WTC11 (cell line): ENCODE measurements at regions not wholly inside any gene's neighbourhood (a gene's known extent, or its start where the extent isn't known, plus 50 kb on each side); places are given as distances from the start of the nearest gene placed in this dataset.

ENCODE experiments used
- ATAC-seq: fragments of 200-7000 bp; cut with Tn5 transposase; 2 replicates; pipeline ENCODE4 v1.10.0; 2021; ENCODE audit warnings: mild to moderate bottlenecking, moderate library complexity
- CTCF ChIA-PET: fragments of 300-600 bp; sonication (Branson Sonifier 250); formaldehyde crosslinking; loops from one replicate; lab custom pipeline; 2021; ENCODE audit warnings: antibody characterized with exemption; lab: Charles Lee
- POLR2A ChIA-PET: fragments of 350-600 bp; sonication (Branson Sonifier 250); formaldehyde crosslinking; loops from one replicate; lab custom pipeline; 2021; ENCODE audit warnings: antibody characterized with exemption; lab: Charles Lee
- DNase-seq: peaks from one replicate; pipeline ENCODE4 v3.0.0; 2021; ENCODE audit warnings: low spot score
- H3K27ac Mint-ChIP-seq: 2 replicates; pipeline ENCODE4 v1.8.0; 2021; ENCODE audit warnings: mixed read lengths
- H3K27me3 Mint-ChIP-seq: 2 replicates; pipeline ENCODE4 v1.8.0; 2021; ENCODE audit warnings: low read depth, mild to moderate bottlenecking, moderate library complexity, mixed read lengths
- H3K36me3 Mint-ChIP-seq: 2 replicates; pipeline ENCODE4 v1.8.0; 2021; ENCODE audit warnings: mixed read lengths
- H3K4me1 Mint-ChIP-seq: 2 replicates; pipeline ENCODE4 v1.8.0; 2022; ENCODE audit warnings: mixed read lengths
- H3K4me3 Mint-ChIP-seq: 2 replicates; pipeline ENCODE4 v1.8.0; 2021; ENCODE audit warnings: mild to moderate bottlenecking, moderate library complexity, mixed read lengths
- H3K9me3 Mint-ChIP-seq: 2 replicates; pipeline ENCODE4 v1.8.0; 2021; ENCODE audit warnings: mixed read lengths
- AFF4 ChIP-seq: sonication (generic); formaldehyde crosslinking; IDR thresholded peaks from 2 replicates; pipeline ENCODE4 v1.8.1; 2023; ENCODE audit warnings: mild to moderate bottlenecking, missing genetic modification reagents, borderline replicate concordance
- EMX1 ChIP-seq: fragments of 250-450 bp; sonication (Bioruptor Pico); IDR thresholded peaks from 2 replicates; pipeline ENCODE4 v1.8.0; 2021; ENCODE audit warnings: mild to moderate bottlenecking
- ESRRA ChIP-seq: sonication (generic); formaldehyde crosslinking; IDR thresholded peaks from 2 replicates; pipeline ENCODE4 v1.8.1; 2022; ENCODE audit warnings: mild to moderate bottlenecking, missing genetic modification reagents, borderline replicate concordance
- FOXP1 ChIP-seq: sonication (generic); formaldehyde crosslinking; IDR thresholded peaks from 2 replicates; pipeline ENCODE4 v1.8.0; 2022; ENCODE audit warnings: missing genetic modification reagents, mild to moderate bottlenecking, moderate library complexity, borderline replicate concordance
- HMGA2 ChIP-seq: fragments of 250-450 bp; sonication (Bioruptor Pico); IDR thresholded peaks from 2 replicates; pipeline ENCODE4 v1.4.0; 2021; ENCODE audit warnings: mild to moderate bottlenecking, moderate library complexity
- MLX ChIP-seq: sonication (generic); formaldehyde crosslinking; IDR thresholded peaks from 2 replicates; pipeline ENCODE4 v1.8.1; 2023; ENCODE audit warnings: mild to moderate bottlenecking, missing genetic modification reagents, moderate library complexity
- MYBL2 ChIP-seq: sonication (generic); formaldehyde crosslinking; IDR thresholded peaks from 2 replicates; pipeline ENCODE4 v1.8.1; 2023; ENCODE audit warnings: mild to moderate bottlenecking, moderate library complexity, missing genetic modification reagents
- NR1H2 ChIP-seq: sonication (generic); formaldehyde crosslinking; IDR thresholded peaks from 2 replicates; pipeline ENCODE4 v1.9.0; 2021; ENCODE audit warnings: mild to moderate bottlenecking, moderate library complexity, missing genetic modification reagents
- NR2C2 ChIP-seq: sonication (generic); formaldehyde crosslinking; IDR thresholded peaks from 2 replicates; pipeline ENCODE4 v1.8.0; 2022; ENCODE audit warnings: mild to moderate bottlenecking, missing genetic modification reagents
- PRDM15 ChIP-seq: sonication (generic); formaldehyde crosslinking; IDR thresholded peaks from 2 replicates; pipeline ENCODE4 v1.8.0; 2022; ENCODE audit warnings: missing genetic modification reagents
- RELA ChIP-seq: sonication (generic); formaldehyde crosslinking; IDR thresholded peaks from 2 replicates; pipeline ENCODE4 v1.8.1; 2022; ENCODE audit warnings: missing genetic modification reagents, mild to moderate bottlenecking, borderline replicate concordance
- RORB ChIP-seq: fragments of 250-450 bp; sonication (Bioruptor Pico); IDR thresholded peaks from 2 replicates; pipeline ENCODE4 v1.9.0; 2021; ENCODE audit warnings: mild to moderate bottlenecking
- SMAD3 ChIP-seq: sonication (generic); formaldehyde crosslinking; IDR thresholded peaks from 2 replicates; pipeline ENCODE4 v1.8.0; 2022; ENCODE audit warnings: missing genetic modification reagents, mild to moderate bottlenecking, borderline replicate concordance
- TP53 ChIP-seq: sonication (generic); formaldehyde crosslinking; IDR thresholded peaks from 2 replicates; pipeline ENCODE4 v1.8.1; 2023; ENCODE audit warnings: mild to moderate bottlenecking, missing genetic modification reagents
- ZMAT4 ChIP-seq: fragments of 250-450 bp; sonication (Bioruptor Pico); IDR thresholded peaks from 2 replicates; pipeline ENCODE4 v1.9.0; 2021; ENCODE audit warnings: mild to moderate bottlenecking
- ZNF219 ChIP-seq: sonication (generic); formaldehyde crosslinking; IDR thresholded peaks from 2 replicates; pipeline ENCODE4 v1.8.0; 2023; ENCODE audit warnings: missing genetic modification reagents, mild to moderate bottlenecking, borderline replicate concordance
- ZNF263 ChIP-seq: sonication (generic); formaldehyde crosslinking; IDR thresholded peaks from 2 replicates; pipeline ENCODE4 v1.8.1; 2022; ENCODE audit warnings: low read depth, mild to moderate bottlenecking, moderate library complexity, missing genetic modification reagents
- ZNF425 ChIP-seq: fragments of 250-450 bp; sonication (Bioruptor Pico); conservative IDR thresholded peaks from 2 replicates; pipeline ENCODE4 v1.9.0; 2021; ENCODE audit warnings: mild to moderate bottlenecking
- ZNF532 ChIP-seq: fragments of 250-450 bp; sonication (Bioruptor Pico); IDR thresholded peaks from 2 replicates; pipeline ENCODE4 v1.9.0; 2021; ENCODE audit warnings: mild to moderate bottlenecking, borderline replicate concordance

GRCh38 chr10:9535744-9536143 is 1481.3 kb downstream of the GATA3 start:
- CTCF ChIA-PET: no interaction called here
- TF ChIP-seq ZMAT4 (CRISPR knock-in tag): no peak
- TF ChIP-seq ESRRA (CRISPR knock-in tag): no peak
- no peak for TF ChIP-seq ZNF532 (CRISPR knock-in tag)
- no peak for TF ChIP-seq ZNF219 (CRISPR knock-in tag)
- no peak for TF ChIP-seq SMAD3 (CRISPR knock-in tag)
- no peak for TF ChIP-seq NR1H2 (CRISPR knock-in tag)
- no peak for TF ChIP-seq MLX (CRISPR knock-in tag)
- TF ChIP-seq ZNF263: no peak
- no peak for TF ChIP-seq EMX1 (CRISPR knock-in tag)
- no peak for TF ChIP-seq MYBL2 (CRISPR knock-in tag)
- TF ChIP-seq RORB (CRISPR knock-in tag): no peak
- H3K4me1 Mint-ChIP-seq: peaks cover 14% of the 10 kb centered on the region
- POLR2A ChIA-PET: no interaction called here
- H3K36me3 Mint-ChIP-seq: no peaks in the 10 kb centered on the region
- ATAC-seq: no peak; the same call in none of the 2 replicates
- 0 out of 2 replicates have a peak, but pooled peaks cover under 1% of the 10 kb centered on the region for H3K9me3 Mint-ChIP-seq
- no peak overlapping the region for H3K4me3 Mint-ChIP-seq
- H3K27ac Mint-ChIP-seq: 0 out of 2 replicates have a peak overlapping the region, but pooled peaks have one; percentile 26
- peaks cover 40% of the 10 kb centered on the region for H3K27me3 Mint-ChIP-seq
- no peak for DNase-seq

GRCh38 chr10:9545073-9545472 is 1472.6 kb upstream of the CELF2 start:
- Mint-ChIP-seq H3K27me3 (no peaks in the 10 kb centered on the region), H3K9me3 (peaks cover 11% of the 10 kb centered on the region; the same call in 1 of the 2 replicates), H3K4me3 (peak overlapping the region; percentile 42), H3K4me1 (peaks cover 20% of the 10 kb centered on the region), H3K27ac (peak overlapping the region; percentile 83), H3K36me3 (no peaks in the 10 kb centered on the region)
- ChIA-PET POLR2A (no interaction called here), CTCF (interaction anchor here (1.1 kb wide), 1 partner anchor 63 kb away, joined by 3 read pairs; no protein-coding TSS in a partner anchor)
- ATAC-seq: peak; percentile 80
- no peak for DNase-seq
- no peak for TF ChIP-seq FOXP1 (CRISPR knock-in tag)
- TF ChIP-seq AFF4: no peak
- TF ChIP-seq HMGA2 (CRISPR knock-in tag): no peak
- no peak for TF ChIP-seq RELA (CRISPR knock-in tag)
- TF ChIP-seq NR2C2 (CRISPR knock-in tag): no peak
- no peak for TF ChIP-seq ZNF425 (CRISPR knock-in tag)
- no peak for TF ChIP-seq TP53 (CRISPR knock-in tag)
- TF ChIP-seq PRDM15: no peak
